Suprapubic skin (tissue), 4 donors: ENCODE measurements at regions not wholly inside any gene's neighbourhood (a gene's known extent, or its start where the extent isn't known, plus 50 kb on each side); places are given as distances from the start of the nearest gene placed in this dataset.

ENCODE experiments used
- CTCF ChIP-seq, 2 donors: fragments of 200-600 bp in 1 of 2; fragments of 450-650 bp in 1 of 2; sonication (generic) in 1 of 2; IDR thresholded peaks; one replicate each; pipeline ENCODE4 v1.5.1; 2016 to 2019; ENCODE audit warnings: antibody characterized with exemption in 2 of 2, mild to moderate bottlenecking in 1 of 2, moderate library complexity in 1 of 2
- EP300 ChIP-seq: sonication (generic); formaldehyde crosslinking; IDR thresholded peaks from one replicate; pipeline ENCODE4 v1.6.1; 2017; ENCODE audit warnings: antibody characterized with exemption
- POLR2A ChIP-seq, 2 donors: fragments of 450-650 bp; IDR thresholded peaks; one replicate each; pipeline ENCODE4 v1.6.1; 2017; ENCODE audit warnings: antibody characterized with exemption in 2 of 2, mild to moderate bottlenecking in 2 of 2, moderate library complexity in 2 of 2
- POLR2AphosphoS5 ChIP-seq, 3 donors: sonication (generic); formaldehyde crosslinking; IDR thresholded peaks; one replicate each; pipeline ENCODE4 v1.6.1; 2017; ENCODE audit warnings: antibody characterized with exemption in 3 of 3

- no peak for TF ChIP-seq CTCF (IDR thresholded peaks at IDR 0.05)
- no peak for TF ChIP-seq POLR2A (IDR thresholded peaks at IDR 0.05)
- TF ChIP-seq EP300 = no peak
- TF ChIP-seq POLR2AphosphoS5 (IDR thresholded peaks at IDR 0.05) = no peak
Measured at GRCh38 chr9:75432386-75432785, 344.1 kb downstream of the OSTF1 start.
